ENCODE measurements at regions not wholly inside any gene's neighbourhood (a gene's known extent, or its start where the extent isn't known, plus 50 kb on each side); places are given as distances from the start of the nearest gene placed in this dataset.

DNA sequence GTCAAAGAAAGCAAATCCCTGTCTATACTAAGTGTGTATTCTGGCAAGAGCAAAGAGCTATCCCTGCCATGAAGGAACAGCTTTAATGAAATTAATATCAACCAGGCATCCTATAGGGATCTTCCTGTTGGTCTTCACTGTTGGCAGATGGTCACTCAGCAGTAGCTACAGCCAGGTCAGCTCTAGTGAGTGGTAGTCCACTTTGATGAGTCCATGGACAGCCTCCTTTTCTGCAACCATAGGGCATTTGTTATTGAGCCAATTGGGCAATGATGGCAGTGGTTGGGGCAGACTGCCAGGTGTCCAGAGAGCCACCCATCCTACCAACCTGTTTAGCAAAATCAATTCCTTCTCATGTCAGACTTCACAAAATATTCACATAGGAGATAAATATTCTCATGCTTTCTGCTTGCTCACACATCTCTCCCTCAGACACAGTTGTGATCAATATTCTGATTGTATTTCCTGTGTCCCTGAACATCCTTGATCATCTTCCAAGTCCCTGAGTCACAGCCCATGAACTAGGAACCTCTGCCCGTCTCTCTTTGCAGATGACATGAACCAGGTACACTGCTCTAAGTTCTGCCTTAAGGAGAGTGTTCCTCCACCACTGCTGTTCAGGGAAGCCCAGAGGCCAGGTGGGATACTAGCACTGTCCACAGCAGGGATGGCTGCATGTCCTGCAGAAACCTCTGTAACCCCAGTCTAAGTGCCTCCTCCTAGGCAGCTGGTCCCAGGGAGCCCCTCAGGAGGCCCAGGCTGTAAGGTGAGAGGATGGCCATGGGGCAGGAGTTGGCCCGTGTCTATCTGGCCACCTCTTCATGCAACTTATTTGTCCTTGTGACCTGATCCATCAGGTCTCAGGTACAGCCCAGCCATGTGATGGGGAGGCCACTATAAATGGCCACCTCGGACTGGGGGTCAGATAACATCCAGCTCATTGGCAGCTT lies 74.2 kb upstream of the IGLL5 start:
- TF ChIP-seq, protein P1, sequence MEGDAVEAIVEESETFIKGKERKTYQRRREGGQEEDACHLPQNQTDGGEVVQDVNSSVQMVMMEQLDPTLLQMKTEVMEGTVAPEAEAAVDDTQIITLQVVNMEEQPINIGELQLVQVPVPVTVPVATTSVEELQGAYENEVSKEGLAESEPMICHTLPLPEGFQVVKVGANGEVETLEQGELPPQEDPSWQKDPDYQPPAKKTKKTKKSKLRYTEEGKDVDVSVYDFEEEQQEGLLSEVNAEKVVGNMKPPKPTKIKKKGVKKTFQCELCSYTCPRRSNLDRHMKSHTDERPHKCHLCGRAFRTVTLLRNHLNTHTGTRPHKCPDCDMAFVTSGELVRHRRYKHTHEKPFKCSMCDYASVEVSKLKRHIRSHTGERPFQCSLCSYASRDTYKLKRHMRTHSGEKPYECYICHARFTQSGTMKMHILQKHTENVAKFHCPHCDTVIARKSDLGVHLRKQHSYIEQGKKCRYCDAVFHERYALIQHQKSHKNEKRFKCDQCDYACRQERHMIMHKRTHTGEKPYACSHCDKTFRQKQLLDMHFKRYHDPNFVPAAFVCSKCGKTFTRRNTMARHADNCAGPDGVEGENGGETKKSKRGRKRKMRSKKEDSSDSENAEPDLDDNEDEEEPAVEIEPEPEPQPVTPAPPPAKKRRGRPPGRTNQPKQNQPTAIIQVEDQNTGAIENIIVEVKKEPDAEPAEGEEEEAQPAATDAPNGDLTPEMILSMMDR (IDR thresholded peaks at IDR 0.05): no peak
- TF ChIP-seq POLR2A (IDR thresholded peaks at IDR 0.05): no peak
